ENCODE measurements at regions not wholly inside any gene's neighbourhood (a gene's known extent, or its start where the extent isn't known, plus 50 kb on each side); places are given as distances from the start of the nearest gene placed in this dataset.
"Not testable (repeated sequence)": the region's sequence is repeated elsewhere in the genome, so short reads cannot be mapped to it uniquely, and the experiment has no call there.

GRCh38 chr2:224094413-224094812 lies 55.3 kb upstream of the SERPINE2 start:
- ChIA-PET POLR2A (no interaction called here), CTCF (no interaction called here)
- DNase-seq (ENCODE audit: extremely low spot score): no peak
- TF ChIP-seq CTCF (IDR thresholded peaks at IDR 0.05; ENCODE audit: control extremely low read depth, extremely low read depth, low read depth, missing control alignments): no peak

- DNase-seq (ENCODE audit: extremely low spot score); POLR2A ChIA-PET; CTCF ChIA-PET: not testable (repeated sequence)
These were observed 52.6 kb upstream of the SERPINE2 start for GRCh38 chr2:224091671-224092070.

DNA sequence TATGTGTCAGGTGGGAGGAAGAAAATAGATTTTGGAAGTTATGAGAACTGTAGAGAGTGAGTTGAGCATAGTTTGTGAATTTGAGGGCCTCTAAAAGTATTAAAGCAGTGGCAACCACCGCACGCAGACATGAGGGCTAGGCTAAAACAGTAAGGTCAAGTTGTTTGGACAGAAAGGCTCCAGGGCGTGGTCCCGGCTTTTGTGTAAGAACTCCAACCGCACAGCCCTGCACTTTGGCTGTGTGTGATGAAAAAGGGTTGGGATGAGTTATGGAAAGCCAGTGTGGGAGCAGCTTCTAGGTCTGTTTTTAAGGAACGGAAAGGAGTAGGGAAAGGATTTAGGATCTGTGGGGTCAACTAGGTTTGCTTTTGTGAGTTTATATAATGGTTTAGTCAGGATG lies 50.5 kb upstream of the SERPINE2 start:
- CTCF ChIA-PET; POLR2A ChIA-PET; DNase-seq (ENCODE audit: extremely low spot score): not testable (repeated sequence)
